B cell (primary cell): ENCODE measurements at regions not wholly inside any gene's neighbourhood (a gene's known extent, or its start where the extent isn't known, plus 50 kb on each side); places are given as distances from the start of the nearest gene placed in this dataset.

ENCODE experiments used
- CTCF ChIP-seq: fragments of 200-600 bp; IDR thresholded peaks from one replicate; pipeline ENCODE4 v1.8.0; 2022; ENCODE audit warnings: antibody characterized with exemption, mild to moderate bottlenecking
- EZH2 ChIP-seq: IDR thresholded peaks from 2 replicates; pipeline ENCODE4 v1.6.1; 2012; ENCODE audit warnings: borderline replicate concordance, low read depth, mild to moderate bottlenecking, moderate library complexity, low read length; ENCODE audit not compliant: insufficient read depth, poor library complexity, severe bottlenecking

GRCh38 chr14:100663761-100664052 lies 63.0 kb upstream of the DLK1 start:
- no peak for TF ChIP-seq CTCF
- no peak for TF ChIP-seq EZH2
